ENCODE measurements at regions not wholly inside any gene's neighbourhood (a gene's known extent, or its start where the extent isn't known, plus 50 kb on each side); places are given as distances from the start of the nearest gene placed in this dataset.

- no peak for DNase-seq (ENCODE audit: low read depth in 2 of 2)
- H3K4me2 ChIP-seq (ENCODE audit: extremely low read depth, insufficient read depth, low read length): no peak overlapping the region
Measured at GRCh38 chr15:62457100-62457499, 292.0 kb upstream of the C2CD4B start.

GRCh38 chr15:62459875-62460274 is 294.8 kb upstream of the C2CD4B start:
- Histone ChIP-seq H3K4me1 (ENCODE audit: control insufficient read depth, extremely low read depth, insufficient read depth, low read length) (peaks cover 7% of the 10 kb centered on the region), H2AFZ (ENCODE audit: low read length) (no peak overlapping the region), H3K9me3 (ENCODE audit: control insufficient read depth, insufficient read depth, low read depth, low read length) (no peaks in the 10 kb centered on the region), H3K79me2 (ENCODE audit: control insufficient read depth, insufficient read depth, low read length) (no peaks in the 10 kb centered on the region), H3K4me2 (ENCODE audit: extremely low read depth, insufficient read depth, low read length) (no peak overlapping the region), H3K27me3 (ENCODE audit: control insufficient read depth, insufficient read depth, low read length) (no peaks in the 10 kb centered on the region), H4K20me1 (ENCODE audit: control insufficient read depth, extremely low read depth, insufficient read depth, low read length) (no peaks in the 10 kb centered on the region), H3K36me3 (ENCODE audit: control insufficient read depth, insufficient read depth, low read length) (no peaks in the 10 kb centered on the region), H3K9ac (ENCODE audit: insufficient read depth, low read length) (no peak overlapping the region), H3K27ac (ENCODE audit: insufficient read depth, low read length) (no peak overlapping the region), H3K4me3 (replicated peaks in 1 of 4; ENCODE audit: control extremely low read depth in 1 of 4, insufficient read depth in 1 of 4, low read depth in 3 of 4, low read length in 4 of 4) (no peak overlapping the region)
- TF ChIP-seq CTCF (conservative IDR thresholded peaks at IDR 0.05 in 1 of 2, IDR thresholded peaks at IDR 0.05 in 1 of 2; ENCODE audit: low read depth in 1 of 2, low read length in 2 of 2): no peak
- TF ChIP-seq EZH2 (IDR thresholded peaks at IDR 0.05; ENCODE audit: low read length, missing control alignments): no peak
- no peak for DNase-seq (ENCODE audit: low read depth in 2 of 2)

More at GRCh38 chr15:62457100-62457499, 292.0 kb upstream of the C2CD4B start:
- no peak overlapping the region for H3K4me3 ChIP-seq (replicated peaks in 1 of 4; ENCODE audit: control extremely low read depth in 1 of 4, insufficient read depth in 1 of 4, low read depth in 3 of 4, low read length in 4 of 4)
- H2AFZ ChIP-seq (ENCODE audit: low read length): no peak overlapping the region
- no peak overlapping the region for H3K27ac ChIP-seq (ENCODE audit: insufficient read depth, low read length)
- no peaks in the 10 kb centered on the region for H3K36me3 ChIP-seq (ENCODE audit: control insufficient read depth, insufficient read depth, low read length)
- no peak overlapping the region for H3K9ac ChIP-seq (ENCODE audit: insufficient read depth, low read length)
- TF ChIP-seq CTCF (conservative IDR thresholded peaks at IDR 0.05 in 1 of 2, IDR thresholded peaks at IDR 0.05 in 1 of 2; ENCODE audit: low read depth in 1 of 2, low read length in 2 of 2) (no peak), EZH2 (IDR thresholded peaks at IDR 0.05; ENCODE audit: low read length, missing control alignments) (no peak)
- H4K20me1 ChIP-seq (ENCODE audit: control insufficient read depth, extremely low read depth, insufficient read depth, low read length): no peaks in the 10 kb centered on the region
- no peaks in the 10 kb centered on the region for H3K27me3 ChIP-seq (ENCODE audit: control insufficient read depth, insufficient read depth, low read length)
- no peaks in the 10 kb centered on the region for H3K9me3 ChIP-seq (ENCODE audit: control insufficient read depth, insufficient read depth, low read depth, low read length)
- H3K79me2 ChIP-seq (ENCODE audit: control insufficient read depth, insufficient read depth, low read length): no peaks in the 10 kb centered on the region
- H3K4me1 ChIP-seq (ENCODE audit: control insufficient read depth, extremely low read depth, insufficient read depth, low read length): peaks cover 22% of the 10 kb centered on the region

- Histone ChIP-seq H3K4me2 (ENCODE audit: extremely low read depth, insufficient read depth, low read length) (no peak overlapping the region), H3K27me3 (ENCODE audit: control insufficient read depth, insufficient read depth, low read length) (no peaks in the 10 kb centered on the region)
Measured at GRCh38 chr15:62462268-62462667, 297.2 kb upstream of the C2CD4B start.

More at GRCh38 chr15:62462268-62462667, 297.2 kb upstream of the C2CD4B start:
- Histone ChIP-seq H3K4me1 (ENCODE audit: control insufficient read depth, extremely low read depth, insufficient read depth, low read length) (peaks cover 3% of the 10 kb centered on the region), H3K36me3 (ENCODE audit: control insufficient read depth, insufficient read depth, low read length) (no peaks in the 10 kb centered on the region), H3K9ac (ENCODE audit: insufficient read depth, low read length) (no peak overlapping the region), H2AFZ (ENCODE audit: low read length) (no peak overlapping the region), H4K20me1 (ENCODE audit: control insufficient read depth, extremely low read depth, insufficient read depth, low read length) (no peaks in the 10 kb centered on the region), H3K9me3 (ENCODE audit: control insufficient read depth, insufficient read depth, low read depth, low read length) (no peaks in the 10 kb centered on the region), H3K27ac (ENCODE audit: insufficient read depth, low read length) (no peak overlapping the region), H3K4me3 (replicated peaks in 1 of 4; ENCODE audit: control extremely low read depth in 1 of 4, insufficient read depth in 1 of 4, low read depth in 3 of 4, low read length in 4 of 4) (no peak overlapping the region), H3K79me2 (ENCODE audit: control insufficient read depth, insufficient read depth, low read length) (peaks cover 4% of the 10 kb centered on the region)
- TF ChIP-seq CTCF (conservative IDR thresholded peaks at IDR 0.05 in 1 of 2, IDR thresholded peaks at IDR 0.05 in 1 of 2; ENCODE audit: low read depth in 1 of 2, low read length in 2 of 2): no peak
- DNase-seq (ENCODE audit: low read depth in 2 of 2): no peak

Measured in fibroblast of lung (primary cell).